ENCODE measurements at regions not wholly inside any gene's neighbourhood (a gene's known extent, or its start where the extent isn't known, plus 50 kb on each side); places are given as distances from the start of the nearest gene placed in this dataset.
A peak's percentile ranks its signal among the peaks of the same experiment; 100 is the strongest.
"Not testable (repeated sequence)": the region's sequence is repeated elsewhere in the genome, so short reads cannot be mapped to it uniquely, and the experiment has no call there.

DNA sequence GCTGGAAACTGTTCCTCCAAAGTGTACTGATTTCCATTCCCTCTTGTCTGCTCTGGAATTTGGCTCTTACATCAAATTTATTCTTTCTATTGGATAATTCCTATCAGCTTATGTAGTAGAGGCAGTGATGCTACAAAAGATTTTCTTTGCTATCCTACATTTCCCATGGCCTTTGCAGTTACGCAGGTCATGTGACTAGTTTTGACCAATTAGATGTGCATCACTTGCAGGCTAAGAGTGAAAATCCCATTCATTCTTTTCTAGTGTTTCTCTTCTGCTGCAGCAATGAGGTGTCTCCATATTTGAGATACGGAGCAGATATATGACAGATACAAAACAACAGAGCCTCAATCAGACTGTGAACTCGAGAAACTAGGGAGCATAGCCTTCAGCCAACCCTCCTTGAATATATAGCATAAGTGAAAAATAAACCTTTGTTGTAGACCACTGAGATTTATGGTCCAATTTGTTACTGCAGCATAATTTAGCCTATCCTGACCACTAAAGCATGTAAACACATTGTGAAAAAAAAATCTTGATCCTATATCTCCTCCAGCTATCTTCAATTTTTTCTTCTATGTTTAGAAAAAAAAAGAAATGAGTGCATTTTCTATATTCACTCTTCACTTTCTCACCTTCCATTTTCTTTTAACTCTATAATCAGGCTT is 102.0 kb downstream of the HNMT start:
- DNase-seq = no peak

DNA sequence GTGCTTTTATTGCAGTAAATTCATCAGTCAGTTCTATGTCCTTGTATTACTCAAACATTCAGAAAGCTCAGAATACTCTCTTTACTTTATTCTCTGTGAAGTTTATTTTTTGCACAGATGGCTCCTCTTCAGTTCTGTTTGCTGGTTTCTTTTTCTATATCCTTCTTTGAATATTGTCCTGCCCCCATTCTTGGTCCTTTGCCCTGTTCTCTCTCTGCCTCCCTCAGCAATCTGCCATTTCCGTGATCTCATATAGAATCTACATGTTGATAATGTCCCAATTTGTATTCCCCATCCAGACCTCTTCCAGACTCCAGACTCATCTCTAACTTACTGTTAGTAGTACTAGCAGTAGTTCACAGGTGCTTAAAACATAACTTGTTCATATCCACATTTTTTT is 102.6 kb downstream of the HNMT start:
- no peak for DNase-seq

DNA sequence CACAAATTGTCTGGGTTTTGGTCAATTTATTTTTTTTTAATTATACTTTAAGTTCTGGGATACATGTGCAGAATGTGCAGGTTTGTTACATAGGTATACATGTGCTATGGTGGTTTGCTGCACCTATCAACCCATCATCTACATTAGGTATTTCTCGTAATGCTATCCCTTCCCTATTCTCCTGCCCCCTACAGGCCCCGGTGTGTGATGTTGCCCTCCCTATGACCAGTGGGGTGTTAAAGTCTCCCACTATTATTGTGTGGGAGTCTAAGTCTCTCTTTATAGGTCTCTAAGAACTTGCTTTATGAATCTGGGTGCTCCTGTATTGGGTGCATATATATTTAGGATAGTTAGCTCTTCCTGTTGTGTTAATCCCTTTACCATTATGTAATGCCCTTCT is 104.4 kb downstream of the HNMT start:
- not testable (repeated sequence) for DNase-seq

DNA sequence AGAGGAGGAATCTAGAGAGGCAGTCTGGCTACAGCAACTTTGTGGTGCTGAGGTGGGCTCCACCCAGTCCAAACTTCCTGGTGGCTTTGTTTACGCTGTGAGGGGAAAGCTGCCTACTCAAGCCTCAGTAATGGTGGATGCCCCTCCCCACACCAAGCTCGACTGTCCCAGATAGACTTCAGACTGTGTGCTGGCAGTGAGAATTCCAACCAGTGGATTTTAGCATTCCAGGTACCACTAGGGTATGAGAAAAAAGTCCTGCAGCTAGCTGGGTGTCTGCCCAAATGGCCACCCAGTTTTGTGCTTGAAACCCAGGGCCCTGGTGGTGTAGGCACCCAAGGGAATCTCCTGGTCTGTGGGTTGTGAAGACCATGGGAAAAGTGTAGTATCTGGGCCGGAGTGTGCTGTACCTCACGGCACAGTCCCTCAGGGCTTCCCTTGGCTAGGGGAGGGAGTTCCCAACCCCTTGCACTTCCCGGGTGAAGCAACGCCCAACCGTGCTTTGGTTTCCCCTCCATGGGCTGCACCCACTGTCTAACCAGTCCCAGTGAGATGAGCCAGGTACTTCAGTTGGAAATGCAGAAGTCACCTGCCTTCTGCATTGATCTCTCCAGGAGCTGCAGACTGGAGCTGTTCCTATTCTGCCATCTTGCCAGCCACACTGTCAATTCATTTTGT is 106.9 kb downstream of the HNMT start:
- not testable (repeated sequence) for DNase-seq

DNA sequence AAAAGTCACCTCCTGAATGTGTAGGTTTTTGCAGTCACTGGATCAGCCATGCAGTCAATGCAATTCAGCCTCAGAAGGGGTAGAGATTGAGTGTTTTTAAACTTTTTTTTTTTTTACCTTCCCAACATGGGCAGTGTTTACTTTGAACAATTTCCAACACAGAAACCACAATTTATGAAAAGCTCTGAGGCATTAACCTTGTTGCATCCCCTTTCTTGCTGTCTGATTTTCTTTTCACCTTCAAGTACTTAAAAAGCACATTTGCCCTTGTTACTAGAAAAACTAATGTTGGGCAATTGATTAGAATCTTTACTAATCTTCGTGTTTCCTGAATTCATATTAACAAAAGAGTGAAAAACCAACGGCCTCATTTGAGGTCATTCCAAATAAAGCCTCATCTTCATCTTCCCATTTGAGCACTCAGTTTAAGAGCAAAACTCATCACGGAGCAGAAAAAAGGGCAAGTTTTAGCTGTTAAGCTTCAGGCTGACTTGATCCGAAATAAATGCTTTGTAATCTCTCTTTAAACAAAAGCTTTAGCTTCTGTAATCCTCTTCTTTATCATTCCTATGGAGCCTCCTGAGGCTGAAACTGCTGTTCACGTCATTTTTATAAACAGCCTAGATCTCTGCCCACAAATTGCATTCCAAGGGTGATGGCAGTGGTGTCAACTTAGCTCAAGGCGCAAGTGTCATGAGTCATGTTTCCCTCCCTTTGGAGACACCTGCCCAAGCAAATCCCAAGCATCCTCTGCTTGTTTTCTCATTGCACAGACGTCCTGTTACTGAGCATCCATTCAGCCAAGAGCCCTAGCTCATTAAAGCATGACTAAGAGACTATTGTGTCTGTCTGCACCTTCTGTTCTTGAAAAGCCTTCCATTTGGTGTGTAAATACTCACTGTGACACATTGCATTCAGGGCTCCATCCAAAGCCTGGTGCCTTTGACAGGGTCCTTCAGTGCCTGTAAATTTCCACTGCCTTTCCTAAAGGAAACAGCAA is 107.7 kb downstream of the HNMT start:
- DNase-seq = peak; percentile 74

DNA sequence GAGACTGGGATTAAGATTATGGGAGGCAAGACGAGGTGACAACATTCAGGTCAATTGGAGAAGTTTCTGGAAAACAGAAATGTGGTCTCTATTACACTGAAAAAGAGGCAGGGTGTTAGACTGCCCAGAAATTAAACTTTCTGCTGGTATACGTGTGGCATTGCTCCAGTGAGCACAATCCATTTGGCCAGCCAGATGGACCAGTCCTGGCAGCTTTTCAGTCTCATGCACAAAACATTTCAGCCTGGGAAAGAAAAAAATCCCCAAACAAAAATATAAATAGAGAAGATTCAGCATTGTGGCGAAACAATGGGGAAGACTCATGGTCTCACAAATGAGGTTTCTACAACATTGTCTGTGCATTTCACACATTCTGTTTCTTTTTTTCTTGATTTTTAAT is 113.9 kb downstream of the HNMT start:
- no peak for DNase-seq

DNA sequence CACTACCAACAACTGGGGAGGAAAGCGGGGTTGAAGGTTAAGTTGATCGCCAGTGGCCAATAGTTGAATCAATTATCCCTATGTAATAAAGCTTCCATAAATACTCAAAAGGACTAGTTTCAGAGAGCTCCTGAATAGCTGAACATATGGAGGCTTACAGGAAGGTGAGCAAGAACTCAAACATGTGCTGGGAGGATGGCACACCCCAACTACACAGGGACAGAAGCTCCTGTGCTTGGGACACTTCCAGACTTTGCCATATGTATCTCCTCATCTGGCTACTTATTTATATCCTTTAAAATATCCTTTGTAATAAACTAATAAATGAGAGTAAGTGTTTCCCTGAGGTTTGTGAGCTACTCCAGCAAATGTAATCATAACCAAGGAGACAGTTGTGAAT is 115.7 kb downstream of the HNMT start:
- DNase-seq = no peak

DNA sequence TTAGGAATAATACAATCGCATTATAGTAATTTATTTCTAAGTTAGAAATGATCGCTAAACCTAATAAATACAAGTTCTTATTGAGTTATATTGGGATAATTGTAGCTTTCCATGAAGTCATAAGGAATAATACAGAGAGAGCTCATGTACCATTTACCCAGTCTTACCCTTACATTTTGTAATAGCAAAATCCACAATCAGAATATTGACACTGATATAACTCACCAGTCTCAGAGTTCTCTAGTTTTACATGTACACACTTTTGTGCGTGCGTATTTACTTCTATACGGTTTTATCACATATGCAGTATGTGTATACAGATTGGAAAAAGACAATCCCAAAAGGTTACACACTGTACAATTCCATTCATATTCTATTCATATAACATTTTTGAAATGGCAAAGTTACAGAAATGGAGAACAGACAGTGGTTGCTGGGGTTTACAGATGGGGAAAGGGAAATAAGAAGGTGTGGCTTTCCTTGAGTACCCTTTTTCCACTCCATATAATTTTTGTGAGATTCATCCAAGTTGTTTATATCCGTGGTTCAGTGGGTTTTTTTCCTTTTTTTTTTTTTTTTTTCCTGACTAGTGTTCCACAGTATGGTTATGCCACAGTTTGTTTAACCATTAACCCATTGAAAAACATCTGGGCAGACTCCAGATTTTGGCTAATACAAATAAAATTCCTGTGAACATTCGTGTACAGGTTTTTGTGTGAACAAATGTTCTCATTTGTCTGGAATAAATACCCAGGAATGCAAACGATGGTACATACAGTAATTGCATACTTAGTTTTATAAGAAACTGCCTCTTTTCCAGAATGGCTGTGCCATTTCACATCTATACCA is 117.2 kb downstream of the HNMT start:
- no peak for DNase-seq

DNA sequence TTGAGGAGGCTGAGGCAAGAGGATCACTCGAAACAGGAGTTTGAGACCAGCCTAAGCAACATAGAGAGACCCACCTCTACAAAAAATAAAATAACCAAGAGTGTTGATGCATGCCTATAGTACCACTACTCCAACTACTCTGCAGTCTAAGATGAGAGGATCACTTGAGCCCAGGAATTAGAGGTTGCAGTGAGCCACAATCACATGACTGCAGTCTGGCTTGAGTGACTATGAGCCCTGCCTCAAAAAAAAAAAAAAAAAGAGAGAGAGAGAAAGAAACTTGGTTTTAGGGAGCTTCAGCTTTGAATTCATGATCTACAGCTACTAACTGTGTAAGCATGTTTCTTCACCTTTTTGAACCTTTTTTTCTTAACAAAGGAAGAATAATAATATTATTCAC is 119.9 kb downstream of the HNMT start:
- DNase-seq = no peak

DNA sequence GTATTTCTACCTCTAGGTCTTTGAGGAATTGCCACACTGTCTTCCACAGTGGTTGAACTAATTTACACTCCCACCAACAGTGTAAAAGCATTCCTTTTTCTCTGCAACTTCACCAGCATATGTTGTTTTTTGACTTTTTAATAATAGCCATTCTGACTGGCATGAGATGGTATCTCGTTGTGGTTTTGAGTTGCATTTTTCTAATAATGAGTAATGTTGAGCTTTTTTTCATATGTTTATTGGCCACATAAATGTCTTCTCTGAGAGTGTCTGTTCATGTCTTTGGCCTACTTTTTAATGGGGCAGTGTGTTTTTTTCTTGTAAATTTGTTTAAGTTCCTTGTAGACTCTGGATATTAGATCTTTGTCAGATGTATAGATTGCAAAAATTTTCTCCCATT is 121.2 kb downstream of the HNMT start:
- not testable (repeated sequence) for DNase-seq

DNA sequence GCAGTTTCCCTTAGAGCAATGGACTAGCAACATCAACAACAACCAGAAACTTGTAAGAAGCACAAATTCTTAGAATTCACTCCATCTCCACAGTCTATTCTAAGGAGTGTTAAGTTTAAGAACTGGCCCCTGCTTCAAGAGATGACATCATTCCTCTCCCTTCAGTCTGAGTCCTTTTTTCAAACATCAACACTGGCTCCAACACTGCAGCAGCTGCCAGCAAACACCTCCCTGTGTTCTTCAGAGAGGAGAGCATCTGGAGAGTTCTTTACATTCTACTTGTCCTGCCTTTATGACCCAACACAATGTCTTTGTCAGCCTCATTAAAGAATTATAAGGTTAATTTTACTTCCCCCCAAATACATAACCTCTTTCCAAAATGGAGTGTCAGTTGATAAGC is 122.3 kb downstream of the HNMT start:
- DNase-seq = no peak

DNA sequence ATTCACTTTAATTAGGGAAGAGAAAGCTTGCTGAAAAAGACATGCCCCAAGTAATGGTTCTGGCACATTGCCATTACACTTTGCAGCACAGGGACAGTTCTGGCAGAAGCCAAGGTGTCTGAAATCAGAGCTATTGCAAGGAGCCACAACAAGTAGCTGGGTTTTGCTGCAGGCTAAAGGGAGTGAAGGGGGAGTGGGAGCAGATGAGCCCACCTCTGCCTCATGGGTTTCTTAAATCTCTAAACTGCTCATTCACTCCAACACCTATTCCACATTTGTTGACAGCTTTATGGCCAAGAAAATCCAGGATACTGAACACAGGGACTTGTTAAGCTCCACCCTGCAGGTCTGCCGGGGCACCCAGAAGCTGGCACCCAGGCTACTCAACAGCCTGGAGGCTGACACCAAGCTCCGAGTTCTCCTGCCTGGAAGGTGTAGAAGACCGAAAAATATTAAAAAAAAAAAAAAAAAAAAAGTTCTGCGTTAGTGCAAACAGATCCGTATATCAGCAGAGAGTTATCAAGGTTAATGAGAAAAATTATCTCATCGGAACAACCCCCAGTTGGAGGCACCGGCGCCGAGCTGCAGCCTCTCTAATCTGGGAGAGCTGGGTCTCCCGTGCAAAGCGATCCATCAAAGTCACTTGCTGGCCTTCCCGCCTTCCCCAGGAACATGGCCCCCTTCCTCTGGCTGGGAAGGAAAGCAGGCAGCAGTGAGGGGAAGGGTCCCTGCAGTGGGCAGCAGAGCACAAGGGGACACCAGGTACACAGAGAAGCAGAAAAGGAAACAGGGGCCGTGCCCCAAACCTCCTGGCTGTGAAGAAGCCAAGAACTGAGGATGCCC is 123.7 kb downstream of the HNMT start:
- DNase-seq = no peak

DNA sequence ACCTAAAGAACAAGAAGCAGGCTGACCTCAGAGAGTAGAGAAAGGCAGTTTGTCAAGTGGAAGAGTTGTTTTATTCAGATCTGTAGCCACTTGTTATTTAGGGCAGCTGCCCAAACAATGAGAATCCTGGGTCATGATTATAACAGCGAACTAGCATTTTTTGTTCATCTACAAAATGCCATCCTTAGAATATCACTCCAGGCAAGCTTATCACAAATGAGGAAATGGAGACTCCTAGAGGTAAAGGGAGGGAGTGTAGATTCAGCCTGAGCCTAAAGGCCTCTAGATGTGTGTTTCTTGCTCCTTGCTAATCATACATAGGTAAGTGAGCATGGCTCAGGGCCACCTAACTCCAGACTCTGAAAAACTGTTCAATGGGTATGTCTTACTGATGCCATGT is 126.1 kb downstream of the HNMT start:
- no peak for DNase-seq

DNA sequence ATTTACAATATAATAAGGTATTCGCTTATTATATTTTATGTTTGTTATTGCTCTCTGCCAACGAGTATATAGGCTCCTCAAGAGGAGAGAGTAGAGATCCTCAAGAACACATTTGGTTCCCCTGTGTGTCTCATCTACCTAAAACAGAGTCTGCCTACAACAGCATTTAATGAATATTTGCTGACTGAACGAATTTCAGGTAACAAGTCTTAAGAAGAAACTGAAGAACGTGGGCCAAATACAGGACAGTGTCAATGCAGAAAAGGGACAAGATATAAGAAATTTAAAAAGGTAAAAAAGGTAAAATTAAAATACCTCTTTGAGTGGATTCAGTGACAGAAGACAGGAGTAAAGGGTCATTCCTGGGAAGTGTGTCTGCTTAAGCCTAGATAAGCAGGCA is 129.2 kb downstream of the HNMT start:
- DNase-seq = no peak

DNA sequence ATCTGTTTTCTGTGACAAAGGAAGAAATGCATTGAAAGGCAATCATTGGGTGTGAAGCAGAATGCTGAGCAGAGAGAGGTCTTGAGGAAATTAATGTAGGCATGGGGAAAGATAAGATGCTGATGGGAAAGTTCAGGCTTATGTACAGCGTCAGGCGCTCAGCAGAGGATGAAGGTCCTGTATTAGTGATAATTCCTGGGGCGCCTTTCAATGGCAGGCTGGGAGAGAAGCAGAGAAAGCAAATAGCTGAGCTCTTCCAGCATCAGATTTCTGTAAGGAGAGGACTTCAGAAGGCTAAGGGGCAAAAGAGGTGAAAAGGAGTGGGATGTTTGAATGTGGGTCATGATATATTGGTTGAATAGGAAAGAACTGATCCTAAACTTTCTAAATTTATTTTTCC is 129.8 kb downstream of the HNMT start:
- DNase-seq = no peak

DNA sequence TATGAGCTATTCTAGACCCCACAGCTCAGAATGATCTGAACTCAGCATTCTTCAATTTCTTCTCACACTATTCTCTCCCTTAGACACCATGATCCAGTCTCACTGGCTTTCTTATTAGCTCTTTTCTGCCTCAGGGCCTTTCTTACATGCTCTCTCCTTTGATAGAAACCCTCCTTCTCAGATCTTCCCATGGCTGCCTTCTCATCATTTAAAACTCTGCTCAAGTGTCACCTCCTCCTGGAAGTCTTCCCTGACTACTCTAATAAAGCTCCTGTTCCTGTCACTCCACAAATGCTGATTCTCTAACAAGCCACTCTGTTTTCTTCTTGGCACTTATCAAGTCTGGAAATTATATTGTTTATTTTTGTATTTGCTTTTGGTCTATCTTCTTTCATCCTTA is 131.1 kb downstream of the HNMT start:
- DNase-seq = no peak

DNA sequence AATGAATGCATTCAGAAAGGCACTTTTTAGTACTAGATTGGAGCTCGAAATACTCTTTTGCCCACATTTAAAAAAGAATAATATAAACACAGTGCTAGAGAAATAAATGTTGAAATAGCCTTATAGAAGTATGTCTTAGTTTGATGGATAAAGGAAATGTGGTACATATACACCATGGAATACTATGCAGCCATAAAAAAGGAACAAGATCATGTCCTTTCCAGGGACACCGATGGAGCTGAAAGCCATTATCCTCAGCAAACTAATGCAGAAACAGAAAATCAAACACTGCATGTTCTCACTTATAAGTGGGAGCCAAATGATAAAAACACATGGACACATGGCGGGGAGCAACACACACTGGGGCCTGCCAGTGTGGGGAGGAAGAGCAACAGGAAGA is 135.0 kb downstream of the HNMT start:
- not testable (repeated sequence) for DNase-seq

DNA sequence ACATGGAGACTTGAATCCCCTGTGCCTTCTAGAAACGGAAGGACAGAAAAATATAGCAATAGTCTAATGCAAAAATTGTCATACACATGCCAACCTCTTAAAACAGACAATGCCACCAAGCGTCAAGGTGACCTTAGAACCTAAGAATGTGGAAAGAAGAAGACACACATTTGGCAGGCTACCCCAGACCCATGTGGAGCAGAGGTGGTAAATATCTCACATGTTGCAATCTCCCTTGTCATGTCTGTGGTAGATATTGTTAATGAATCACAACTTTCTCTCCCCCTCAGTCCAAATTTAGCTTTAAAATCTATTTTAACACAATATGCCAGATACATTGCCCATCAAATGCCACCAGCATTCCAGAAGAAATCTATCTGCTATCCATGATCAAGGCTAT is 137.4 kb downstream of the HNMT start:
- no peak for DNase-seq

DNA sequence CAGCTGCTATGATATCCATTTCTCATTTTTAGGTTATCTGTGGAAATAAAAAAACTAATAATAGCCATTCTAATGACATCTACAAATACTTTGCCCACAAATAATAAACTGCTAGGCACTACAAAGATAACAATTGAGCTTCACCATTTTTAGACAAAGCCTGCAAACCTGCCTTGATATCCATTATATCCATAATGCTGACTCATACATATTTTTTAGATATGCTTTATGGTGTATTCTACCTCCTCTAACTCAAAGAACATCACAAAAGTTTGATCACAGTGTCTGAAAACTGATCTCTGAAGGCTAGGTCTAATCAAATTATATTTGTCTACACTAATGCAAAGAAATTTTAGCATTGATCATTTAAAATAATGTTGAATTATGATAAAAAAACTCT is 138.4 kb downstream of the HNMT start:
- DNase-seq = no peak

DNA sequence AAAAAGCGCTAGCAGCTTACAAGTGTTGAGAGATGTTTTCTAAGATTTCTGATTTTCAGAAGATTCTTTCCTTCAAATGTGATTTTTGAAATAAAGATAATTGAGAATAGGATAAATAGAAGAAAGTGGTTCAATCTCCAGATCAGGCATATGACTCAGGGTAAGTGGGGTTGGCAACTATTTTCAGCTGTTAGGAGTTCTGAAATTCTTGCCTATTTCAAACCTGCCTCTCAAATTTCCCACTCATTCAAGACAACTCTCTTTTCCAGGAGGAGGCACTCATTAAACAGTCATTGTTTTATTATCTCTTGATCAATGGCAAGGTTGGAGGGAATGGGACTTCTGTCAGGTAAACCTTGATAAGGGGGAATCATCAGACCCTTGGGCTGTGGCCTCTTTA is 138.9 kb downstream of the HNMT start:
- no peak for DNase-seq

DNA sequence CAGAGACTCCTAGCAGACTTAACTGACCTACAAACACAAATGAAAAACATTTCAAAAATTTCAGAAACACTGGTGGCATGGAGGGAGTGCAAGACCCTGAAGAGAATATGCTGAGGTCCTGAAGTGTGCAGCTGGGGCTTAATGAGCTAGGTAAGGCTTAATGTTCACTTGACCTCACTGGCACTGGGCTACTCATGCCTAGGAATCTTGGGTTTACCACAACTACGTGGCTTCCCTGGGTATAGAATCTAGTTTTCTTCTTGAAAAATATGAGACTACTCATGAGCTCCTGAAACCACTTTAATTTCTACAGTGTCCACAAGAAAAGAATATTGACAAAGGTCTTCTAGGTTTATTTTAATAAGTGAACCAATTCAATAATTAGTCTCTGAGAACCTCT is 139.8 kb downstream of the HNMT start:
- DNase-seq = no peak

DNA sequence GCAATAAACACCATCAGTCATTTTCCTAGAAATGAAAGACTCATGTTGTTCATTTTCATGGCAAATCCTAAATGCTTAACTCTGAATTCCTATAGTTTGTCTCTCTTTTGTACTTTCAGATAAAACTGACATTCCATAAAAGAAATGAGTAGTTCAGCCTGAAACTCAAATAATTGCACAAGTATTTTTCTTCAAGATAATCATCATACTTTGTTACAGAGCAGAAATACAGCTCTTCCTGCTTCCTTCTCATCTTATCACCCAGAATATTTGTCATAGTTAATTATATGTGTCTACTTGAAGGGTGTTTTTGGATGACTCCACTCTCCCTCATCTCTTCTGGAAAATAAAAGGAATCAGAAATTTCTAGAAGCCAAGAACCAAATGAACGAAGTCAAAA is 141.1 kb downstream of the HNMT start:
- DNase-seq = no peak
